Progenitor cell of endocrine pancreas (in vitro differentiated cells): ENCODE measurements at regions not wholly inside any gene's neighbourhood (a gene's known extent, or its start where the extent isn't known, plus 50 kb on each side); places are given as distances from the start of the nearest gene placed in this dataset.

Source experiments
- DNase-seq: peaks from one replicate; pipeline ENCODE4 v3.0.0; 2021; ENCODE audit warnings: low spot score; ENCODE audit not compliant: unreplicated experiment
- H3K27ac Mint-ChIP-seq: 2 replicates; pipeline ENCODE4 v1.8.0; 2021; ENCODE audit warnings: mild to moderate bottlenecking, moderate library complexity, mixed read lengths
- H3K27me3 Mint-ChIP-seq: 2 replicates; pipeline ENCODE4 v1.8.0; 2021; ENCODE audit warnings: mixed read lengths
- H3K36me3 Mint-ChIP-seq: 2 replicates; pipeline ENCODE4 v1.8.0; 2022; ENCODE audit warnings: mixed read lengths; ENCODE audit not compliant: insufficient read depth
- H3K4me1 Mint-ChIP-seq: 2 replicates; pipeline ENCODE4 v1.8.0; 2021; ENCODE audit warnings: low read depth, mixed read lengths
- H3K4me3 Mint-ChIP-seq: 2 replicates; pipeline ENCODE4 v1.8.0; 2021; ENCODE audit warnings: low read depth, mild to moderate bottlenecking, moderate library complexity, mixed read lengths
- H3K9me3 Mint-ChIP-seq: 2 replicates; pipeline ENCODE4 v1.8.0; 2021; ENCODE audit warnings: low read depth, mixed read lengths
- CTCF ChIP-seq: fragments of 200-600 bp; sonication (generic); IDR thresholded peaks from one replicate; pipeline ENCODE4 v1.5.0; 2021; ENCODE audit warnings: antibody characterized with exemption, mild to moderate bottlenecking; ENCODE audit not compliant: unreplicated experiment

GRCh38 chr20:4542270-4542669 is 144.0 kb upstream of the PRNP start:
- Mint-ChIP-seq H3K27ac (no peak overlapping the region), H3K36me3 (no peaks in the 10 kb centered on the region), H3K9me3 (no peaks in the 10 kb centered on the region), H3K4me3 (no peak overlapping the region), H3K4me1 (peaks cover 2% of the 10 kb centered on the region), H3K27me3 (peaks cover 10% of the 10 kb centered on the region)
- no peak for DNase-seq
- no peak for TF ChIP-seq CTCF

GRCh38 chr20:4534315-4534714 is 151.9 kb upstream of the PRNP start:
- no peak for TF ChIP-seq CTCF
- Mint-ChIP-seq H3K9me3 (no peaks in the 10 kb centered on the region), H3K27ac (no peak overlapping the region), H3K4me3 (no peak overlapping the region), H3K4me1 (no peaks in the 10 kb centered on the region), H3K36me3 (no peaks in the 10 kb centered on the region), H3K27me3 (peaks cover 11% of the 10 kb centered on the region)
- DNase-seq, result no peak

- no peak for DNase-seq
- Mint-ChIP-seq H3K27me3 (peaks cover 7% of the 10 kb centered on the region), H3K4me3 (no peak overlapping the region), H3K4me1 (no peaks in the 10 kb centered on the region), H3K9me3 (no peaks in the 10 kb centered on the region), H3K27ac (no peak overlapping the region), H3K36me3 (no peaks in the 10 kb centered on the region)
- no peak for TF ChIP-seq CTCF
Observed at GRCh38 chr20:4533368-4534133, 152.7 kb upstream of the PRNP start.

GRCh38 chr20:4532772-4533171 is 153.5 kb upstream of the PRNP start:
- Mint-ChIP-seq H3K27ac (no peak overlapping the region), H3K4me3 (no peak overlapping the region), H3K9me3 (no peaks in the 10 kb centered on the region), H3K36me3 (no peaks in the 10 kb centered on the region), H3K27me3 (peaks cover 7% of the 10 kb centered on the region), H3K4me1 (no peaks in the 10 kb centered on the region)
- DNase-seq, result no peak
- no peak for TF ChIP-seq CTCF

- no peaks in the 10 kb centered on the region for H3K4me1 Mint-ChIP-seq
- DNase-seq, result no peak
- H3K36me3 Mint-ChIP-seq, result no peaks in the 10 kb centered on the region
- H3K27ac Mint-ChIP-seq, result no peak overlapping the region
- no peak overlapping the region for H3K4me3 Mint-ChIP-seq
- no peaks in the 10 kb centered on the region for H3K27me3 Mint-ChIP-seq
- no peaks in the 10 kb centered on the region for H3K9me3 Mint-ChIP-seq
- no peak for TF ChIP-seq CTCF
Observed at GRCh38 chr20:4524792-4525191, 161.5 kb upstream of the PRNP start.
